GM12891 (cell line): ENCODE measurements at regions not wholly inside any gene's neighbourhood (a gene's known extent, or its start where the extent isn't known, plus 50 kb on each side); places are given as distances from the start of the nearest gene placed in this dataset.

Source experiments
- POLR2A ChIP-seq: IDR thresholded peaks from 2 replicates; pipeline ENCODE4 v1.6.1; 2011; ENCODE audit warnings: low read depth, low read length, control low read depth
- POLR2AphosphoS5 ChIP-seq: IDR thresholded peaks from 2 replicates; pipeline ENCODE4 v1.6.1; 2011; ENCODE audit warnings: low read depth, low read length, control low read depth
- SPI1 ChIP-seq: IDR thresholded peaks from 2 replicates; pipeline ENCODE4 v1.6.1; 2011; ENCODE audit warnings: low read depth, low read length, control low read depth
- TAF1 ChIP-seq: IDR thresholded peaks from 2 replicates; pipeline ENCODE4 v1.6.1; 2011; ENCODE audit warnings: low read depth, low read length, control low read depth

- TF ChIP-seq SPI1: no peak
- no peak for TF ChIP-seq TAF1
- TF ChIP-seq POLR2A: no peak
- no peak for TF ChIP-seq POLR2AphosphoS5
Observed at GRCh38 chr3:189082666-189083427, 88.9 kb upstream of the TPRG1 start.
